ENCODE measurements at regions not wholly inside any gene's neighbourhood (a gene's known extent, or its start where the extent isn't known, plus 50 kb on each side); places are given as distances from the start of the nearest gene placed in this dataset.
A peak's percentile ranks its signal among the peaks of the same experiment; 100 is the strongest.

GRCh38 chr18:4640349-4641012, 185.4 kb upstream of the DLGAP1 start:
- peaks cover 35% of the 10 kb centered on the region for H3K4me1 Mint-ChIP-seq
- H3K9me3 Mint-ChIP-seq = peaks cover 4% of the 10 kb centered on the region
- H3K36me3 Mint-ChIP-seq (ENCODE audit: low read depth) = no peaks in the 10 kb centered on the region
- no peak for TF ChIP-seq CTCF (conservative IDR thresholded peaks at IDR 0.05)
- no peak for DNase-seq (ENCODE audit: low read depth, low spot score)
- H3K4me3 Mint-ChIP-seq = peak overlapping the region; percentile 14
- no peaks in the 10 kb centered on the region for H3K27me3 Mint-ChIP-seq (ENCODE audit: low read depth)
- H3K27ac Mint-ChIP-seq (ENCODE audit: unreplicated experiment) = peak overlapping the region; percentile 58

GRCh38 chr18:4639628-4640310, 184.7 kb upstream of the DLGAP1 start:
- H3K4me1 Mint-ChIP-seq = peaks cover 35% of the 10 kb centered on the region
- no peaks in the 10 kb centered on the region for H3K27me3 Mint-ChIP-seq (ENCODE audit: low read depth)
- no peaks in the 10 kb centered on the region for H3K36me3 Mint-ChIP-seq (ENCODE audit: low read depth)
- H3K27ac Mint-ChIP-seq (ENCODE audit: unreplicated experiment) = no peak overlapping the region
- DNase-seq (ENCODE audit: low read depth, low spot score) = no peak
- TF ChIP-seq CTCF (conservative IDR thresholded peaks at IDR 0.05) = no peak
- peak overlapping the region; percentile 14 for H3K4me3 Mint-ChIP-seq
- peaks cover 6% of the 10 kb centered on the region for H3K9me3 Mint-ChIP-seq

GRCh38 chr18:4638680-4639079, 183.6 kb upstream of the DLGAP1 start:
- TF ChIP-seq CTCF (conservative IDR thresholded peaks at IDR 0.05) = no peak
- Mint-ChIP-seq H3K27me3 (ENCODE audit: low read depth) (no peaks in the 10 kb centered on the region), H3K27ac (ENCODE audit: unreplicated experiment) (no peak overlapping the region), H3K4me3 (no peak overlapping the region), H3K4me1 (peaks cover 35% of the 10 kb centered on the region), H3K9me3 (peaks cover 9% of the 10 kb centered on the region), H3K36me3 (ENCODE audit: low read depth) (no peaks in the 10 kb centered on the region)
- no peak for DNase-seq (ENCODE audit: low read depth, low spot score)

- H3K4me3 Mint-ChIP-seq = no peak overlapping the region
- H3K36me3 Mint-ChIP-seq (ENCODE audit: low read depth) = no peaks in the 10 kb centered on the region
- H3K4me1 Mint-ChIP-seq = peaks cover 35% of the 10 kb centered on the region
- TF ChIP-seq CTCF (conservative IDR thresholded peaks at IDR 0.05) = no peak
- peaks cover 9% of the 10 kb centered on the region for H3K9me3 Mint-ChIP-seq
- no peak for DNase-seq (ENCODE audit: low read depth, low spot score)
- no peaks in the 10 kb centered on the region for H3K27me3 Mint-ChIP-seq (ENCODE audit: low read depth)
- H3K27ac Mint-ChIP-seq (ENCODE audit: unreplicated experiment) = no peak overlapping the region
These were observed 182.8 kb upstream of the DLGAP1 start for GRCh38 chr18:4637876-4638275.

- no peaks in the 10 kb centered on the region for H3K36me3 Mint-ChIP-seq (ENCODE audit: low read depth)
- no peak overlapping the region for H3K4me3 Mint-ChIP-seq
- peaks cover 11% of the 10 kb centered on the region for H3K9me3 Mint-ChIP-seq
- no peaks in the 10 kb centered on the region for H3K27me3 Mint-ChIP-seq (ENCODE audit: low read depth)
- no peak for TF ChIP-seq CTCF (conservative IDR thresholded peaks at IDR 0.05)
- no peak overlapping the region for H3K27ac Mint-ChIP-seq (ENCODE audit: unreplicated experiment)
- H3K4me1 Mint-ChIP-seq = peaks cover 29% of the 10 kb centered on the region
- no peak for DNase-seq (ENCODE audit: low read depth, low spot score)
These were observed 181.9 kb upstream of the DLGAP1 start for GRCh38 chr18:4636967-4637366.
